AG04449 (cell line): ENCODE measurements at regions not wholly inside any gene's neighbourhood (a gene's known extent, or its start where the extent isn't known, plus 50 kb on each side); places are given as distances from the start of the nearest gene placed in this dataset.

Experiments used
- CTCF ChIA-PET: fragments of 350-600 bp; formaldehyde crosslinking; extraction: SDS; loops from one replicate; lab custom pipeline; 2021; ENCODE audit warnings: antibody characterized with exemption; lab: Yijun Ruan, JAX
- POLR2A ChIA-PET: fragments of 400-600, 350-600 bp; formaldehyde crosslinking; extraction: SDS; loops from one replicate; lab custom pipeline; 2020; ENCODE audit warnings: antibody characterized with exemption, inconsistent platforms; lab: Yijun Ruan, JAX
- DNase-seq: peaks from one replicate; pipeline ENCODE4 v3.0.0-alpha.2; 2010; ENCODE audit warnings: low read depth, low spot score
- H3K4me3 ChIP-seq: 2 replicates; pipeline ENCODE4 v1.5.1; 2011; ENCODE audit warnings: low read depth, mild to moderate bottlenecking, control low read depth, low read length
- TF ChIP-seq, protein P1 (sequence below): IDR thresholded peaks from one replicate; pipeline ENCODE4 v1.5.1; 2011; ENCODE audit warnings: mild to moderate bottlenecking, moderate library complexity, low read length, control low read depth, inconsistent platforms; ENCODE audit not compliant: insufficient read depth; ENCODE audit errors: missing control alignments

DNA sequence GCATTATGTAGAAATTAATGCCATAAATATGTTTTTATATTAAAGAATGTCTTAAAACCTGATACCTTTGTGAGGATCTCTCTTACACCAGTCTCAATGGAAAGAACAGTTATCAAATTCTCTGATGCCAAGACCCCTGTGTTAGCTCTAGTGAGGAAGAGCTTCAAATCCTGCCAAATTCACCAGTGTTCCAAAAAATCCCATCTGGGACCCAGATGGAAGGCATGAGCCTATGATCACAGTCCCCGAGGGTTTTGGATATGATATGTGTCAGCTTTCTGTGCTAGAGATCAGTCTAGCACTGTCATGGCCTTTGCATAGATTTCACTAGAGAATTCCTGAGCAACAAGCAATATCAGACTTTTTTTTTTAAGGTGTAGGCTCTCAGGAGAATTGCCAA, 412.1 kb downstream of the UBE2NL start:
- ChIA-PET POLR2A (no interaction called here), CTCF (no interaction called here)
- TF ChIP-seq, protein P1, sequence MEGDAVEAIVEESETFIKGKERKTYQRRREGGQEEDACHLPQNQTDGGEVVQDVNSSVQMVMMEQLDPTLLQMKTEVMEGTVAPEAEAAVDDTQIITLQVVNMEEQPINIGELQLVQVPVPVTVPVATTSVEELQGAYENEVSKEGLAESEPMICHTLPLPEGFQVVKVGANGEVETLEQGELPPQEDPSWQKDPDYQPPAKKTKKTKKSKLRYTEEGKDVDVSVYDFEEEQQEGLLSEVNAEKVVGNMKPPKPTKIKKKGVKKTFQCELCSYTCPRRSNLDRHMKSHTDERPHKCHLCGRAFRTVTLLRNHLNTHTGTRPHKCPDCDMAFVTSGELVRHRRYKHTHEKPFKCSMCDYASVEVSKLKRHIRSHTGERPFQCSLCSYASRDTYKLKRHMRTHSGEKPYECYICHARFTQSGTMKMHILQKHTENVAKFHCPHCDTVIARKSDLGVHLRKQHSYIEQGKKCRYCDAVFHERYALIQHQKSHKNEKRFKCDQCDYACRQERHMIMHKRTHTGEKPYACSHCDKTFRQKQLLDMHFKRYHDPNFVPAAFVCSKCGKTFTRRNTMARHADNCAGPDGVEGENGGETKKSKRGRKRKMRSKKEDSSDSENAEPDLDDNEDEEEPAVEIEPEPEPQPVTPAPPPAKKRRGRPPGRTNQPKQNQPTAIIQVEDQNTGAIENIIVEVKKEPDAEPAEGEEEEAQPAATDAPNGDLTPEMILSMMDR, result no peak
- no peak for DNase-seq
- no peak overlapping the region for H3K4me3 ChIP-seq

DNA sequence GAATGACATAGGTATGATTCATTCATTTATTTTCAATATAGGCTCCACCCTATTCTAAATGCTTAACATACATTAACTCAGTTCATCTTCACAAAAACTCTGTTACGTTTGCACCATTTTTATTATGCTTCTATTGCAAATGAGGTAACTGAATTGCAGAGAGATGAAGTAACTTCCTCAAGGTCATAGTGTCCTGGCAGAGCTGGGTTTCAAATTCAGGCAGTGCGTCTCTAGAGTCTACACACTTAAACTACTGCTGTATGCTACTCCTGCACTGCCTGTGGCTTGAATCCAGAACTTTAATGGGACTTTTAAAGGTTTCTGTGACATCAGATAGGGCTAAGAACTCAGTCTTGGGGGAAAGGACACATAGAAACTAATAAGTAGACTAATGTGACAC, 413.4 kb downstream of the UBE2NL start:
- no peak for DNase-seq
- POLR2A ChIA-PET, result no interaction called here
- TF ChIP-seq, protein P1, result no peak
- H3K4me3 ChIP-seq, result no peak overlapping the region
- CTCF ChIA-PET, result no interaction called here

DNA sequence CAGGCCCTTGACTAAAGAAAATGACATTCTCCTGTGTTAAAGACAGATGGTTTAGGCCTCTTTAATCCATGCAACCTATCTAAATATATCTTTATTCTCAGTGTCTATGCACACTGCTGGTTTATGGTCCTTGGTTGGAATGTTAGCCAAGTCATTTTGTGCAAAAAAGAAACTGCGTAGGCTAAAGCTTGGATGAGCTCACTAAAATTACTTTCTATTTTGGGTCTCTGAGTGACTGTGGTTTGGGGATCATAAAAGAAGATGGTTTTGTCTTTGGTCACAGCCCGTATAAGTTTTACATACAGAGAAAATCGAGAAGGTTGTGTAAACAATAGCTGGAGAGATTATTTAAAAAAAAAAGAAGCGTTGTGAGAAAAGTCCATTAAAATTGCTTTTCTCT, 443.6 kb downstream of the UBE2NL start:
- H3K4me3 ChIP-seq, result no peak overlapping the region
- ChIA-PET CTCF (no interaction called here), POLR2A (no interaction called here)
- DNase-seq, result no peak
- TF ChIP-seq, protein P1, result no peak

DNA sequence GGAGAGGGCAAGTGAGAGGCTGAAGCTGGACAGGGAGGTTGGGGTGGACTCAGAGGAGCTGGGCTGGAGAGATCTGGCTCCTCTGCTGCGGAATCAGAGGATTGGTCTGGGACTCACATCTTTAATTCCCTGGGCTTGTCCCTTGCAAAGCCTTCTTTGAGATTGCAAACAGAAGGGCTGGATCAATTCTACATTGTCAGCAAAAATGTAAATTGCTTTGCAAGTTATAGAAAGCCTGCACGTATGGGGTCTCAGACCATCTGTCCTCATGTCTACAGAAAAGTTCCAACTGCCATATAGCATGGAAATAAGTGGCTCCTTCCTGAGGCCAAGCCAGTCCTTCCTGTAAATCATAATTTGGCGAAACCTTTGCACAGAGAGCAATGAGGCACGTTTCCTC, 449.6 kb downstream of the UBE2NL start:
- ChIA-PET POLR2A (no interaction called here), CTCF (no interaction called here)
- TF ChIP-seq, protein P1, result no peak
- DNase-seq, result no peak
- H3K4me3 ChIP-seq, result no peak overlapping the region

DNA sequence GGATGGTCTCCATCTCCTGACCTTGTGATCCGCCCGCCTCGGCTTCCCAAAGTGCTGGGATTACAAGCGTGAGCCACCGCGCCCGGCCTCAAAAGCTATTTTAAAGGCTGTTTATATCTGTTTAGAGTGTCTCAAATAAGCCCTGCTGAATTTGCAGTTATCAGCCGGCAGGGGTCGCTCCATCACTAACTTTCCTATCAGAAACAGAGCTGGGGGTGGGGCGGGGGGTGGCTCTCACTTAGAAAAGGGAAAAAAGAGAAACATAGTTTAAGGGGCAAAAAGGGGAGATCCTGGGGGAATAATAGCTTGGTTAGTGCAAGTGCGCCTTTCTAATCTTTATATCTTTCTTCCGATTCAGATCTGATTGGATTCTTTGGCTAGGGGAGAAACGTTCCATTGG, 450.7 kb downstream of the UBE2NL start:
- TF ChIP-seq, protein P1, result no peak
- DNase-seq, result no peak

DNA sequence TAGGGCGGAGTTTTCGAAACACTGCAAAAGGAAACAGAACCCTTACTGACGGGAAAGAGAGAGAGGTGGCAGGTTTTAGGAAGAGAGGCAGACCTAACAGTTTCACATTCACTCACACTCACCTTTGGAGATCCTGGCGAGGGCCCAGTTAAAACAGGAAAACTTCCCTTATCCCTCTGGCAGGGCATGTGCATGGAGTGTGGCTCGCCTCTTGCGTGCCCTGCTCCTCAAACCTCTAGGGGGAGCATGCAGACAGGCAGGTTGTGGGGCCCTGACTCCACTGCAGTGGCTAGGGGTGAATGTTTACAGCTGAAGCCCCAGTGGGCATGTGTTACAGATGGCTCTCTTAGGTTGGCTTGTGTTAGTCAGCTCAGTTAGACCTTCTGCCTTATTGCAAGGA, 451.5 kb downstream of the UBE2NL start:
- TF ChIP-seq, protein P1, result no peak
- ChIA-PET CTCF (no interaction called here), POLR2A (no interaction called here)
- no peak for DNase-seq
- no peak overlapping the region for H3K4me3 ChIP-seq

More for the DNA sequence above, 450.7 kb downstream of the UBE2NL start:
- CTCF ChIA-PET, result no interaction called here
- H3K4me3 ChIP-seq, result no peak overlapping the region
- POLR2A ChIA-PET, result no interaction called here

- POLR2A ChIA-PET, result no interaction called here
- CTCF ChIA-PET, result no interaction called here
- TF ChIP-seq, protein P1, result no peak
- DNase-seq, result no peak
- no peak overlapping the region for H3K4me3 ChIP-seq
Measured at GRCh38 chrX:144379156-144379555, 495.3 kb downstream of the UBE2NL start.
